Fibroblast of villous mesenchyme (primary cell): ENCODE measurements at regions not wholly inside any gene's neighbourhood (a gene's known extent, or its start where the extent isn't known, plus 50 kb on each side); places are given as distances from the start of the nearest gene placed in this dataset.

ENCODE experiments used
- DNase-seq: peaks from one replicate; pipeline ENCODE4 v3.0.0-alpha.2; 2010; ENCODE audit warnings: low read depth
- H3K4me3 ChIP-seq: 2 replicates; pipeline ENCODE4 v1.5.1; 2011; ENCODE audit warnings: low read depth, mild to moderate bottlenecking, low read length
- TF ChIP-seq, protein P1 (sequence below): IDR thresholded peaks from 2 replicates; pipeline ENCODE4 v1.5.1; 2012; ENCODE audit warnings: low read depth, mild to moderate bottlenecking, low read length; ENCODE audit not compliant: insufficient read depth

DNA sequence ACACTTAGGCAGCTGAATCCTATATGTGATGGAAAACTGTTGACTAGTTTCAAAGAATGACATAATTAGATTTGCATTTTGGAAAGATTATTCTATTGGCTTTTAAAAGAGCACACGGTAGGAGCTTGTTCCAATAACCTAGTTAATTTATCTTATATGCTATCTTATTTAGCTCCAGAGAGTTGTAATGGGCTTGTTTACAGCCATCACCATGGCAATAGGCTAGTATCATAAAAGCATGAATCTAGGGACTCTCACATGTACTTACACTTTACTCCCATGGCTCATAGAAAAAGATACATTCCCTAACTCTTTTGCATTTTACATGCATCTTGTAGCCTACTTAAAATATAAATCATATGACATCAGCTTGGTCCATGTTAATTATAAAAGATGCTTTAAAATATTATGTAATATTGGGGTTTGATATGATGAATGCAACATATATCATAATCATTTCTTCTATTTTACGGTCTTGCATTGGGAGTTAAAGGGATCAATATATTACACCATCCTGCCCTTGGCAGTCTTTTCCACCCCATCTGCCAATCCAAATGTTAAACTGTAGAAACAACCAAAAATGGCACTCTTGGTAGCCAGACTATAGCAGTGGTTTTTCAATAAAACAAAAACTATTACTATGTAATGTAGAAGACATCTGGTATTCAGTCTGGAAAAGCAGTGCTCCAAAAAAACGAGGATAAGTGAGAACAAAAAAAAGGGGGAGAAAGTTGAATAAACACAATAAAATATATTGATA is 2254.0 kb downstream of the LRRC4C start:
- no peak overlapping the region for H3K4me3 ChIP-seq
- TF ChIP-seq, protein P1, sequence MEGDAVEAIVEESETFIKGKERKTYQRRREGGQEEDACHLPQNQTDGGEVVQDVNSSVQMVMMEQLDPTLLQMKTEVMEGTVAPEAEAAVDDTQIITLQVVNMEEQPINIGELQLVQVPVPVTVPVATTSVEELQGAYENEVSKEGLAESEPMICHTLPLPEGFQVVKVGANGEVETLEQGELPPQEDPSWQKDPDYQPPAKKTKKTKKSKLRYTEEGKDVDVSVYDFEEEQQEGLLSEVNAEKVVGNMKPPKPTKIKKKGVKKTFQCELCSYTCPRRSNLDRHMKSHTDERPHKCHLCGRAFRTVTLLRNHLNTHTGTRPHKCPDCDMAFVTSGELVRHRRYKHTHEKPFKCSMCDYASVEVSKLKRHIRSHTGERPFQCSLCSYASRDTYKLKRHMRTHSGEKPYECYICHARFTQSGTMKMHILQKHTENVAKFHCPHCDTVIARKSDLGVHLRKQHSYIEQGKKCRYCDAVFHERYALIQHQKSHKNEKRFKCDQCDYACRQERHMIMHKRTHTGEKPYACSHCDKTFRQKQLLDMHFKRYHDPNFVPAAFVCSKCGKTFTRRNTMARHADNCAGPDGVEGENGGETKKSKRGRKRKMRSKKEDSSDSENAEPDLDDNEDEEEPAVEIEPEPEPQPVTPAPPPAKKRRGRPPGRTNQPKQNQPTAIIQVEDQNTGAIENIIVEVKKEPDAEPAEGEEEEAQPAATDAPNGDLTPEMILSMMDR = no peak
- DNase-seq = no peak

DNA sequence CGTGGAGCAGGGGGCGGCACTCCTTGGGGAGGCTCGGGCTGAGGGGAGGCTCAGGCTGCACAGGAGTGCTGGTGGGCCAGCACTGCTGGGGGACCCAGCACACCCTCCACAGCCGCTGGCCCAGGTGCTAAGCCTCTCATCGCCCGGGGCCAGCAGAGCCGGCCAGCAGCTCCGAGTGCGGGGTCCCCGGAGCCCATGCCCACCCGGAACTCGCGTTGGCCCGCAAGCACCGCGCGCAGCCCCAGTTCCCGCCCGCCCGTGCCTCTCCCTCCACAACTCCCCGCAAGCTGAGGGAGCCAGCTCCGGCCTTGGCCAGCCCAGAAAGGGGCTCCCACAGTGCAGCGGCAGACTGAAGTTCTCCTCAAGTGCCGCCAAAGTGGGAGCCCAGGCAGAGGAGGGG is 2266.8 kb downstream of the LRRC4C start:
- TF ChIP-seq, protein P1 = no peak
- DNase-seq = no peak
- no peak overlapping the region for H3K4me3 ChIP-seq

DNA sequence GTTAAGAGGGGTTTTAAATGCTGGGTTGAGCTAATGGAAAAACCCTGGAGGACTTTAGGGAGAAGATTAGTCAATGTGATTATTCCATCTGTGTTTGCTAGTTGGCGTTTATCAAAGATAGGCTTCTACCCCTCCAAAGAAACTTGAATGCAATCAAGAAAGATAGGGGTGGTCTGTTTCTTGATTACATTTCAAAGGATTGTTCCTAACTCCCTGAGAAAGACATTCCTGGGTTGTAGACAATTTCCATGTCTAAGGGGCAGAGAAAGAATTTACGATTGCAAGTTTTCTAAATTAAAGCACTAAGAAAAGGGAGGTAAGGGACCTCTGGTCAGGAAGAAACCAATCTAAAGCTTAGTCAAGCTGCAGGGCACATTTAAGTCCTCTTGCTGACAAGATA is 2268.7 kb downstream of the LRRC4C start:
- TF ChIP-seq, protein P1 = no peak
- DNase-seq = no peak
- no peak overlapping the region for H3K4me3 ChIP-seq

DNA sequence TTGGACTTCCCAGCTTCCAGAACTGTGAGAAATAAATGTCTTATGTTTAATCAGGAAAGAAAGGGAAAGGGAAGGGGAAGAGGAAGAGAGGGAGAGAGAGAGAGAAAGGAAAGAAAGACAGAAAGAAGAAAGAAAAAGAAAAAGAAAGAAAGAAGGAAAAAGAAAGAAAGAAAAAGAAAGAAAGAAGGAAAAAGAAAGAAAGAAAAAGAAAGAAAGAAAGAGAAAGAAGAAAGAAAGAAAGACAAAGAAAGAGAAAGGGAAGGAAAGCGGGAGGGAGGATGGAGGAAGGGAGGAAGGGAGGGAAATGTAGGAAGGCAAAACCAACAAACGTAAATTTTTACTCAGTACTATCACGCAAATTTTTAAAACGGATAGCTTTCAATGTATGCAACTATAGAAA is 2281.8 kb downstream of the LRRC4C start:
- TF ChIP-seq, protein P1 = no peak
- H3K4me3 ChIP-seq = no peak overlapping the region
- DNase-seq = no peak

DNA sequence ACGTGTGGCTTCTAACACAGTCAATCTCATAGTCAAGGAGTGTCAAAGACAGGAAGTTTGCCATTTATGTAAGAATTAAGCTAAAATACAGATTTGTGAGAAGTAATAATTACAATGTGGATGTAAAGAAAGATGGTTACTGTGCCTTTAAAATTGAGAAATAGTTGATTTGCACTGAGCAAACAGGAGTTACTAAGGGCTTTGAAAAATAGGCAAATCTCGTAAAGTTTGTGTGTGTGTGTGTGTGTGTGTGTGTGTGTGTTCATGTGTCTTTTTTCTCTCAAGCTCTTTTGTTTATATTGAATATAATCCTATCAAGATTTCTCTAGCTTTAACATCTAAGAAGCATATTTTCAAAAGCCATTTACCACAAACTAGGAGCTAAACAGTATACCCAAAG is 2284.5 kb downstream of the LRRC4C start:
- no peak for DNase-seq
- TF ChIP-seq, protein P1 = no peak
- H3K4me3 ChIP-seq = no peak overlapping the region

DNA sequence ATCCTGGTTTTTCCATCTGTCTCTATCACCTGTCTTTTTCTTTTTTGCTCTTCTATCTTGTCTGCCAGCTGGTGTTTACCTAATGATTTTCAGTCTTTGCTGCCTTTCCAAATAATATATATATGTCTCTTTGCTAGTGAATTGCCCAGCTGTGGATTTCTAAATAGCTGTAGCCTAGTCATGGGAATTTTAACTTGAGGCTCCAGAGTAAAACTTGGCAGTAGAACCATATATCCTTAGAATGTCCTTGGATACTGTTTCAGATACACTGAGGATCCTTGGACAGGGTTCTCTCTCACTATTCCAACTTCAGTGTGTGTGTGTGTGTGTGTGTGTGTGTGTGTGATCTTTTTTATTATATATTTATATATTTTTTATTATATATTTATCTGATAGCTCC is 2285.3 kb downstream of the LRRC4C start:
- H3K4me3 ChIP-seq = no peak overlapping the region
- DNase-seq = no peak
- TF ChIP-seq, protein P1 = no peak

DNA sequence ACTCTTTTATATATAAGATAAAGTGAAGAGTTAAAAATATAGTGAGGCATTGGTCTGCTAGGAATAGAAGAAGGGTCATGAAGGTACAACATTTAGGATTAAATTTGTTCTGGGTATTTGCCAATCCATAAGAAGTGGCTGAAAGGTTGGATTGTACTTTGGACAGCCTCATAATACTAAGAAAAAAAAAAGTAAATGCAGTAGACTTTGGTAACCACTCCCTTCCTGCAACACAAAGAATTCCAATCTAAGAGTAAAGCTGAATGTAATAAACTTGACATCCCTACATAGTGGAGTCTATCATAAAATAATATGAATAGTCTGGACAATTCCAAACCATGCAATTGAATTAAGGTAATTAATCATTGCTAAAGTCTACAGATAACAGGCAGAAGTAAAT is 2294.4 kb downstream of the LRRC4C start:
- no peak for DNase-seq
- H3K4me3 ChIP-seq = no peak overlapping the region
- TF ChIP-seq, protein P1 = no peak
